ENCODE measurements at regions not wholly inside any gene's neighbourhood (a gene's known extent, or its start where the extent isn't known, plus 50 kb on each side); places are given as distances from the start of the nearest gene placed in this dataset.

DNA sequence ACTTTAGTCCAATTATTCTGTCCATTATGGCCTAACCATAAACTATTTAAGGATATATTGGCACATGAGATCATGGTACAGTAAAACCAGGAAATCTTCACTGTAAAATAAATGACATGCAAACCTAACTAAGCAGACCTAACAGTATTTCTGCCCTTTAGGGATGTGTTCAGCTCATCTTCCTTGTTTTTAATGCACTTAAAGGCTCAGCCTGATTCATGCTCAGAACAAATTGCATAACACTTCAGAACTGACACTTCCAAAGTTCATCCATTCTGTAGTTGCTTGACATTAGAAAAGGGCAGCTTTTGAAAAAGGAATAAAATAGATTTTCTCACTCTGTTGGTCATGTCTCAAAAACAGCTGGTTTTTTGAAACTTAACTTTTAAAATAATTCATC, 708.5 kb downstream of the C12orf50 start:
- peaks cover 11% of the 10 kb centered on the region for H3K4me1 Mint-ChIP-seq (ENCODE audit: unreplicated experiment)
- TF ChIP-seq CTCF (IDR thresholded peaks at IDR 0.05; ENCODE audit: unreplicated experiment): no peak
- no peaks in the 10 kb centered on the region for H3K9me3 Mint-ChIP-seq (ENCODE audit: unreplicated experiment)
- H3K4me3 Mint-ChIP-seq (ENCODE audit: unreplicated experiment): no peak overlapping the region
- peaks cover 1% of the 10 kb centered on the region for H3K27me3 Mint-ChIP-seq (ENCODE audit: unreplicated experiment)
- H3K36me3 Mint-ChIP-seq (ENCODE audit: low read depth, unreplicated experiment): no peaks in the 10 kb centered on the region
- no peak overlapping the region for H3K27ac Mint-ChIP-seq (ENCODE audit: unreplicated experiment)
- no peak for DNase-seq (ENCODE audit: low spot score)

DNA sequence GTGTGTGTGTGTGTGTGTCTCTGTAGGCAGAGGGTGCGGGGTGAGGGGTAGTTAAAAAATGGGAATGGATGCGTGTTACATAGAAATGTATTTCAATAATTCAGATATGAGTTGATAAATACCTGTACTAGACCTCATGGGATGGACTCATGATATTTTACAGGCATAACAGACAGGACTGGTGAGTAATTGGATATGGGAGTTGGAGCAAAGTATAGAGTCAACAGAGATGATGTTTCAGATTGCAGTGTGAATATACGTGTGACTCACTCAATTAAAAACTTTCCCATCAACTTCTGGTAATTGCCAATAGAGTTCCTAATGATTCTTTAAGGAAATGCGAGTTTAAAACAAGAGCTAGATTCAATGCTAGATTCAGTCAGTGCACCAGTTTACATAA, 711.9 kb downstream of the C12orf50 start:
- no peak for DNase-seq (ENCODE audit: low spot score)
- Mint-ChIP-seq H3K4me3 (ENCODE audit: unreplicated experiment) (no peak overlapping the region), H3K9me3 (ENCODE audit: unreplicated experiment) (no peaks in the 10 kb centered on the region), H3K27ac (ENCODE audit: unreplicated experiment) (no peak overlapping the region), H3K36me3 (ENCODE audit: low read depth, unreplicated experiment) (no peaks in the 10 kb centered on the region), H3K27me3 (ENCODE audit: unreplicated experiment) (peaks cover 1% of the 10 kb centered on the region), H3K4me1 (ENCODE audit: unreplicated experiment) (peaks cover 11% of the 10 kb centered on the region)
- TF ChIP-seq CTCF (IDR thresholded peaks at IDR 0.05; ENCODE audit: unreplicated experiment): no peak

GRCh38 chr12:87311206-87311605, 718.0 kb downstream of the C12orf50 start:
- Mint-ChIP-seq H3K36me3 (ENCODE audit: low read depth, unreplicated experiment) (no peaks in the 10 kb centered on the region), H3K4me3 (ENCODE audit: unreplicated experiment) (no peak overlapping the region), H3K27me3 (ENCODE audit: unreplicated experiment) (peaks cover 1% of the 10 kb centered on the region), H3K27ac (ENCODE audit: unreplicated experiment) (no peak overlapping the region), H3K9me3 (ENCODE audit: unreplicated experiment) (no peaks in the 10 kb centered on the region), H3K4me1 (ENCODE audit: unreplicated experiment) (no peaks in the 10 kb centered on the region)
- no peak for DNase-seq (ENCODE audit: low spot score)
- no peak for TF ChIP-seq CTCF (IDR thresholded peaks at IDR 0.05; ENCODE audit: unreplicated experiment)

DNA sequence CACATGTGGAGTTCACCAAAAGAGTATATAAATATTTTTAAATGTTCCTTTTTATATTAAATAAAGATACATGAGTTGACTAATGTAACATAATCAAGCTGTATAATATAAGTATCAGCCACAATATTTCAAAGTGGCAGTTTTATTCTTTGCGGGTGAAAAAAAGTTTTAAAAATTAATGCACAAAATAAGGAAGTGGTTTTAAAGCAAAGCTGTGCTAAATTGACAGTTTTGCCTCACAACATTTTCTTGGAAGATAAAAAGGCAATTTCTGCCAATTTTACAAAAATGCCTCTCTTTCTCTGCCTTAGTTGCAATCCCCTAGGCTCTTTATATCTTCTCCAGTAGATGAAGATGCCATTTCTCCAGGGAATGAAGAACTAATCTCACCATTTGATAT, 719.1 kb downstream of the C12orf50 start:
- Mint-ChIP-seq H3K4me3 (ENCODE audit: unreplicated experiment) (no peak overlapping the region), H3K36me3 (ENCODE audit: low read depth, unreplicated experiment) (no peaks in the 10 kb centered on the region), H3K9me3 (ENCODE audit: unreplicated experiment) (no peaks in the 10 kb centered on the region), H3K27ac (ENCODE audit: unreplicated experiment) (no peak overlapping the region), H3K27me3 (ENCODE audit: unreplicated experiment) (no peaks in the 10 kb centered on the region), H3K4me1 (ENCODE audit: unreplicated experiment) (no peaks in the 10 kb centered on the region)
- no peak for DNase-seq (ENCODE audit: low spot score)
- no peak for TF ChIP-seq CTCF (IDR thresholded peaks at IDR 0.05; ENCODE audit: unreplicated experiment)

GRCh38 chr12:87305481-87305880, 723.7 kb downstream of the C12orf50 start:
- H3K9me3 Mint-ChIP-seq (ENCODE audit: unreplicated experiment): no peaks in the 10 kb centered on the region
- H3K27me3 Mint-ChIP-seq (ENCODE audit: unreplicated experiment): no peaks in the 10 kb centered on the region
- H3K36me3 Mint-ChIP-seq (ENCODE audit: low read depth, unreplicated experiment): no peaks in the 10 kb centered on the region
- no peaks in the 10 kb centered on the region for H3K4me1 Mint-ChIP-seq (ENCODE audit: unreplicated experiment)
- no peak overlapping the region for H3K27ac Mint-ChIP-seq (ENCODE audit: unreplicated experiment)
- no peak overlapping the region for H3K4me3 Mint-ChIP-seq (ENCODE audit: unreplicated experiment)
- TF ChIP-seq CTCF (IDR thresholded peaks at IDR 0.05; ENCODE audit: unreplicated experiment): no peak
- no peak for DNase-seq (ENCODE audit: low spot score)
